GM18909 (cell line): ENCODE measurements at regions not wholly inside any gene's neighbourhood (a gene's known extent, or its start where the extent isn't known, plus 50 kb on each side); places are given as distances from the start of the nearest gene placed in this dataset.
"Not testable (repeated sequence)": the region's sequence is repeated elsewhere in the genome, so short reads cannot be mapped to it uniquely, and the experiment has no call there.

Experiments used
- ATAC-seq: cut with Tn5 transposase; IDR thresholded peaks from one replicate; pipeline ENCODE4 v1.9.1; 2021; ENCODE audit warnings: mild to moderate bottlenecking; ENCODE audit not compliant: unreplicated experiment, poor library complexity

DNA sequence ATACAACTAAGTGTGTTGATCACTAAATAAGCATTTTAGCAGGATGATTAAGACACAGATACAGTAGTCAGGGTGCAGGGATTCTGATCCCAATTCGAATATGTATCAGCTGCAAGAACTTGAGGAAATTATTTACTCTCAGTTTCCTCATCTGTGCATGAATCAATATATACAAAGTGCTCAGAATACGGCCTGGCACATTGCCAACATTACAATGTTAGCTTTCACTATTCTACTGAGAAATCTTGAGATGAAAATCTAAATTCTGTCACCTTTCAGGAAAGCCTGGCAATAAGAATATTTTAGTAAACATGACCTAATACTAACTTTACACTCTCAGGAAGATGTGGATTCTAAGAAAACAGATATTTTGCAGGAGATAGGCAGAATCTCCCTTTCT lies 1001.6 kb upstream of the IGFBP7 start:
- no peak for ATAC-seq

DNA sequence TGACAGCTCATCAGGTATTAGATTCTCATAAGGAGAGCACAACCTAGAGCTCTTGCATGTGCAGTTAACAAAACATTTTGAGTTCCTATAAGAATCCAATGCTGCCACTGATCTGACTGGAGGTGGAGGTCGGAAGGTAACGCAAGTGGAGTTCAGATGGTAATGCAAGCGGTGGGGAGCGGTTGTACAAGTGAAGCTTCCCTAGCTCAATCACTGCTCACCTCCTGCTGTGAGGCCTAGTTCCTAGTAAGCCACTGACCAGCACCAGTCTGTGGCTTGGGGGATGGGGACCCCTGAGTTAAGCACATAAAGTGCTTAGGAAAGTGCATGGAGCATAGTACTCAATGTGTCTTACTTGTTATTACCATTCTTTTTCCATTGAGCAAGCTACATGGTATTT lies 983.2 kb upstream of the IGFBP7 start:
- ATAC-seq: no peak

- ATAC-seq: no peak
Measured at GRCh38 chr4:58090539-58090938, 980.4 kb upstream of the IGFBP7 start.

- no peak for ATAC-seq
Measured at GRCh38 chr4:58081356-58081755, 971.2 kb upstream of the IGFBP7 start.

- no peak for ATAC-seq
Measured at GRCh38 chr4:58075724-58076123, 965.5 kb upstream of the IGFBP7 start.

DNA sequence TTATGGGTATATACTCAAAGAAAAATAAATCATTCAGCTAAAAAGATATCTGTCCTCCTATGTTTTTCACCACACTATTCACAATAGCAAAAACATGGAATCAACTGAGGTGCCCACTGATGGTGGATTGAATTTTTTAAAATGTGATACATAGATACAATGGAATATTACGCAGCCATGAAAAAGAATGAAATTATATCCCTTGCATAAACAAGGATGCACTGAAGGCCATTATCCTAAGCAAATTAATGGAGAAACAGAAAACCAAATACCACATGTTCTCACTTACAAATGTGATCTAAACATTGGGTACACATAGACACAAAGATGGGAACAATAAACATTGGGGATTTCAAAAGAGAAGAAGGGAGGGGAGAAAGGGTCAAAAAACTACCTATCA lies 964.2 kb upstream of the IGFBP7 start:
- no peak for ATAC-seq

DNA sequence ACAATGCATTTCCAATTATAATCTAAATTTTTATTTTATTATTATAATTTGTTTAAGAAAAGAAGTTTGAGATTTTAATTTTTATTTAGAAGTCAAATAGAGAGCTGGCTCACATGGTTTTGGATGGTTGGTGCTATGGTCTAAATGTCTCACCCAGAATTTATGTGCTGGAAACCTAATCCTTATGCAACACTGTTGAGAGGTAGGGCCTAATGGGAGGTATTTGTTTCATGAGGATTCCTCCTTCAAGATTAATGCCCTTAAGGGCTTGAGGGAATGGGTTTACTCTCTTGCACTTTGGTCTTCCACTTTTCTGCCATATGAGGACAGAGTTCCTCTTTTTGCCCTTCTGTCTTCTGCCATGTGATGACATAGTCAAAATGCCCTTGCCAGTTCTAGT lies 960.5 kb upstream of the IGFBP7 start:
- ATAC-seq: no peak

- ATAC-seq: no peak
Measured at GRCh38 chr4:58064653-58065052, 954.5 kb upstream of the IGFBP7 start.

DNA sequence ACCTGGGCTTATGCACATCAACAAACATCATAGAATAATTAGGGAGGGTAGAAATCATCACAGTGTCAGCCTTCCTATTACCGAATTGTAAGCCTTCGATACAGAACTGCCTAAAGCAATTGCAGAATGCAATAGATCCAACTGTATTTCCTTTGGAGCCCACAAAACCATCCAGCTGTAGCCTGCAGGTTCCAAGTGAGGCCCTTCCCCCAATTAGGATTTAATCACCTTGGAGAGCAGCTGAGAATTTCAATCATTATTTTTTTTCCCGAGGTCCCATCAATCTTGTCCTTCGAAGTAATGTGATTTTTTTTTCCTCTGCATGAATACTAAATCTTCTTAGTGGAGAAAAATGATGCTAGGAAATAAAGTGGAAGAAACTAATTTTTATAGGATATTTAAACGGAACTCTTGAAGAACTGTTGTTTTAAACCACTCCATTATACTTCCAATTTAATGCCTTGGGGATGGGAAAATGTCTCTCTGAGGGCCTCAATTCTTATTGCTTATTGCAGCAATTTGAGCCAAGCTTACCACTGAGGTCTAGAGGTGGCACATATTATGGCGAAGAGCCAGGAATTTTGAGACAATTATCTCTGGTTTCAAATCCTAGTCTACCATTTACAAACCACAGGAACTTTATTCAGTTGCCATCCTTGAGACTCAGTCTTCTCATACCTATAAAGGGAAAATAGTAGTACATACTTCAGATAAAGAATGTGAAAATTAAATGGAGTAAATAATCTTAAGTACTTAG lies 953.4 kb upstream of the IGFBP7 start:
- no peak for ATAC-seq

DNA sequence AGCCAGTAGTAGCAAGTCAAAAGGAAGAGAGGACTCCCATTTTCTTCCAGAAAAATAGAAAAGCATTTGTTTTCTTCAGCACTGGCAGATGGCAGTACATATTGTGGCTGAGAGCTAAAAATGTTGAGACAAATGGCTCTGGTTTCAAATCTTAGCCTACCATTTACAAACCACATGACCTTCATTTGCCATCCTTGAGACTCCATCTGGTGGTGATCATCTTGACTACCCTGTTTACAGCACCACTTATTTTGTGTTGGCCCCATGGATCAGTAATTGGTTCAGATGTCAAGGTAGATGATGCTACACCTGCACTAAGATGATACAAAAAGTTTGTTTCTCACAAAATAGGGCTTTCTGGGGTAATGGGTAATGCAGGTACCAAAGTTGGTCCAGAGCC lies 951.8 kb upstream of the IGFBP7 start:
- no peak for ATAC-seq

DNA sequence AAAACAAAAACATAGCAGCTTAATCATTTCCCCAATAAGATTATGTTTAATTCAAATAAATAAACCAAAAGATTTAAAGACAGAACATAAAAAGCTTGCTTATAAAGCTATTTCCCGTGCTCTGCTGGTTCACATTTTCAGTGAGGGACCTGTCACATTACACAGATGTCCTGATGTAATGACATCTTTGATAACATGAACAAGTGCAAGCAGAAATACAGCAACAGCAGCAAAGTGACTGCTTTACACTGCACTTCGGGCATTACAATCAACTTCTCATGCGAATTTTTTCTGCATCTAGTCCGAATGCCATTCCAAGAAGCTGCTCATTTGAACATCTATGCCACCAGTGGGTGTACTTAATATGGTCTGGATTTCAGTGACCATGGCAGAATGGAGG lies 940.3 kb upstream of the IGFBP7 start:
- ATAC-seq: no peak

- ATAC-seq: no peak
Measured at GRCh38 chr4:58048491-58048890, 938.3 kb upstream of the IGFBP7 start.

GRCh38 chr4:58042176-58042575 lies 932.0 kb upstream of the IGFBP7 start:
- no peak for ATAC-seq

- ATAC-seq: no peak
Measured at GRCh38 chr4:57993944-57994343, 883.8 kb upstream of the IGFBP7 start.

DNA sequence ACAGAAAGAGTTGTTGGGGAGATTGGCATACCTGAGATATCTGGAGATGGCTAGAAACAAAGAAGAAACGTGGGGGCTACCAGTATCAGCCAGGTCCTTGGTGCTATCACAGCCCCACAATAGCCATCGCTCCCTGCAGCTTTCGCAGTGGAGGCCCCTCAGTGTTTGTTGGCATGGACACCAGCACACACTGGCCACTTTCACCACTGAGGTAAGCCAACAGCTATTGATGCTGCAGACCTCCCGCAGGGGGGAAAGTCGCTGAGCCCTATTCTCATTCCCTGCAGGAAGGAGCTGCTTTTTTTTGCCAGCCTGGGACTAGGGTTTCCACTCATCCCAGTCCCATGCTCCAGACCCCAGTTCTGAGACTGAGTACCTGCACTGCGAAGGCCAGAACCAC lies 879.2 kb upstream of the IGFBP7 start:
- ATAC-seq: no peak

DNA sequence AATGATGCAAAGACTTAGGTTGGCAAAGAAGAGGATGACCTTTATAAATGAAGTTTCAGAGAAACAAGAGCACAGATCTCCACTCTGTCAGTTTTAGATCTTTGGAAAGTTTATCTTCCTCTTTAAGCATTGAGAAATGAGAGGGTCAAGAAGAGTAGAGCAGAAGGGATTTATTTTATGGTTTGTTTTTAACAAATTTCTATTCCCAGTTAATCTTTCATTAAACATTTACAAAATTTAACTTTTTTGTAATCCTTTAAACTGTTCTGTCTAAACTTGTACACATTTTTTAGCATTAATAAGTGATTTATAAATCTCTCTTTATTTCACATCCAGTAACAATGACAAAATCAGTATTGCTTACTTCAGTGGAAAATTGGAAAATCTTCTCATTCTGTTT lies 875.0 kb upstream of the IGFBP7 start:
- ATAC-seq: no peak

DNA sequence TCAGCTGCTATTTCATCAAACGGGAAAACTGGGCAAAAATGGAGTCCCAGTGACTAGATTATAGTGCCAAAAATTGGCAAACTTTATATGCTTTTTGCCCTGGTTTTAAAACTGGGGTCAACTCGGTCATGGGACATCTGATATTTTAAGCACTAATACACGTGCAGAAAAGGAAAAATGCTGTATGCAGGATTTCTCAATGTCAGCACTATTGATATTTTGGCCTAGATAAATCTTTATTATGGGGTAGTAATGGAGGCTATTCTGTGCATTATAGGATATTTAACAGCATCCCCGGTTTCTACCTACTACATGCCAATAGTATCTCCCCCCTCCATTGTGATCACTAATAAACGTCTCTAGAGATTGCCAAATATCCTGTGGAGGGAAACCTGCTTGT lies 870.9 kb upstream of the IGFBP7 start:
- no peak for ATAC-seq

GRCh38 chr4:57974821-57975220 lies 864.6 kb upstream of the IGFBP7 start:
- ATAC-seq: no peak

- ATAC-seq: no peak
Measured at GRCh38 chr4:57973819-57974218, 863.6 kb upstream of the IGFBP7 start.

GRCh38 chr4:57971261-57971660 lies 861.1 kb upstream of the IGFBP7 start:
- ATAC-seq: no peak

- ATAC-seq: no peak
Measured at GRCh38 chr4:57966987-57967760, 857.0 kb upstream of the IGFBP7 start.

DNA sequence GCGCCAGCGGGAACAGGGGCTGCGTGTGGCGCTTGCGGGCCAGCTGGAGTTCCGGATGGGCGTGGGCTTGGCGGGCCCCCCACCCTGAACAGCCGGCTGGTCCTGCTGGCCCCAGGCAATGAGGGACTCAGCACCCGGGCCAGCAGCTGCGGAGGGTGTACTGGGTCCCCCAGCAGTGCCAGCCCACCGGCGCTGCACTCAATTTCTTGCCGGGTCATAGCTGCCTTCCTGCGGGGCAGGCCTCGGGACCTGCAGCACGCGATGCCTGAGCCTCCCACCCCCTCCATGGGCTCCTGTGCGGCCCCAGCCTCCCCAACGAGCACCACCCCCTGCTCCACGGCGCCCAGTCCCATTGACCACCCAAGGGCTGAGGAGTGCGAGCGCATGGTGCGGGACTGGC lies 855.2 kb upstream of the IGFBP7 start:
- not testable (repeated sequence) for ATAC-seq
